Activated CD4-positive, alpha-beta T cell treated with anti-CD3 and anti-CD28 coated beads for 48 hours (primary cell): ENCODE measurements at regions not wholly inside any gene's neighbourhood (a gene's known extent, or its start where the extent isn't known, plus 50 kb on each side); places are given as distances from the start of the nearest gene placed in this dataset.
"Not testable (repeated sequence)": the region's sequence is repeated elsewhere in the genome, so short reads cannot be mapped to it uniquely, and the experiment has no call there.

Source experiments
- DNase-seq: peaks from one replicate; pipeline ENCODE4 v3.0.0-alpha.2; 2020

DNA sequence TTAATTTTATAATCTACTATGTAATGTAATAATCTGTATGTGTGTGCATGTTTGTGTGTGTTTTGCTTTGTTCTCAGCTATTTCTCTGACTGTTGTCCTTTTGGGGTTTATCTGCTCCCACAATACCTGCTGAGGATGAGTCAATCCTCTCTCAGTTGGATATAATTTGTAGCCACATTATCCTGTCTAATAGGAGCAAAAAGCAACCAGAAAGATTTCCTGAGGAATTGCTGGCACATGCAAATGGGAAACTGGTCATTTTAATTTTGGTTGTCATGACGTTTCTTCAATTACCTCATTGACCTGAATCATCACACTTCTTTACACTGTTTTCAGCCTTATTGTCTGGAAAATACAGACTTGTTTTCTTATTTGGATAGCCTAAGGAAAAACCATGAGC lies 488.4 kb downstream of the KLF5 start:
- no peak for DNase-seq

DNA sequence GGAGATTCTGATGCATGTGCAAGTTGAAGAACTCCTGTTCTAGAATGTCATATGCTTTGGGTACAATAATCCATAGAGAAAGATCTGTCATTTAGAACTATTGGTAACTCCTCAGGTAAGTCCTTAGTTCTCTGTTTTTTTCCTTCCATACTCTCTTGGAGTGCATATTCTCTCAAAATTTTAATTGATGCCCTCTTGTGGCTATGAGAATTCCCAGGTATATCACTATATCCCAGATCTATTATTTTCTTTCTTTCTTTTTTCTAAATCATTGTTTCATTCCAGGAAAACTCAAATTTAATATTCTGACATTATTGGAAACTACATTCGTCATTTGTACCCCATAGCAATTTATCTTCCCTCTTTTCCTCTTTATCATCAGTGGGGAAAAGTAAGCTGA lies 485.4 kb downstream of the KLF5 start:
- DNase-seq: no peak

GRCh38 chr13:73542446-73542845 lies 483.6 kb downstream of the KLF5 start:
- DNase-seq: no peak

GRCh38 chr13:73536865-73537264 lies 478.1 kb downstream of the KLF5 start:
- DNase-seq: no peak

- no peak for DNase-seq
Observed at GRCh38 chr13:73535341-73535740, 476.5 kb downstream of the KLF5 start.

DNA sequence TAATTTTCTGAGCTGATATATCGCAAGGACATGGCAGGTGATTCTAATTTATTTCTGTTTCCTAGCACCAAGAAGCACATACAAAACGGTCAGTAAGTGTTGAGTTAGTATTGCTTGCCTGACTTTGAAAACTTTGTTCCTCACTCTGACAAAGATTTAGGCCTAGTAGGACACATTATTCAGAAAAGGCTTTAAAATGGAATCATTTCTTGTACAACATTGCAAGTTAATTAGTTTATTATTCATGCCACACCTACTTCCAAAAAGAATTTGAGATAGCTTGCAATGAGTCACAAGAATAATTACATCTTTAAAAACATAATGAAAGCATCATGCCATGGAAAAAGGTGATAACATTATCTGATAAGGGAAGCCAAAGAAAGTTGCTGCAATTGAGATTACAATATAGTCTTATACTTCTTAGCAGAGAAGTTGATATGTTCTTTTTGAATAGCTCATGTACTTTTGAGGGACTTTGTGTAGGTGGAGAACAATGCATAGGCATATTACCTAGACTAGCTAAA lies 474.2 kb downstream of the KLF5 start:
- no peak for DNase-seq

GRCh38 chr13:73532582-73532981 lies 473.8 kb downstream of the KLF5 start:
- DNase-seq: no peak

GRCh38 chr13:73531014-73531413 lies 472.2 kb downstream of the KLF5 start:
- DNase-seq: no peak

DNA sequence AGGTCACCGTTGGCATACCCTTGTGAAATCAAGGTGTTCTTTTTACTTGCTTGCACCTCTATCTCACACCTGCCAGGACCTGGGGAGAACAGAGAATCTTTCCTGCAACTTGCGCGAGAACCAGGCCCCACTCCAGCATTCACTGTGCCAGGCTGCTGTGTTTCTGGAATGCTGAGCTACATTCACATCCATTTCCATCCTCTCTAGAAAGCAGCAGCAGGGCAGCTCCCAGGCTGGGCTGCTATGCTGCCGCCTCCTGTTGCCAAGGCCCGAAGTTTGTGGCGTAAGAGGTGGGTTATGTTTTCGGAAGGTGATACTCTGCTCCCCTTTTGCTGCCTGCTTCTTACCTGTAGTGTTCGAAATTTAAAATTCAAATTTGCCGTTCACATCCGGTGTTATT lies 464.1 kb downstream of the KLF5 start:
- DNase-seq: no peak

DNA sequence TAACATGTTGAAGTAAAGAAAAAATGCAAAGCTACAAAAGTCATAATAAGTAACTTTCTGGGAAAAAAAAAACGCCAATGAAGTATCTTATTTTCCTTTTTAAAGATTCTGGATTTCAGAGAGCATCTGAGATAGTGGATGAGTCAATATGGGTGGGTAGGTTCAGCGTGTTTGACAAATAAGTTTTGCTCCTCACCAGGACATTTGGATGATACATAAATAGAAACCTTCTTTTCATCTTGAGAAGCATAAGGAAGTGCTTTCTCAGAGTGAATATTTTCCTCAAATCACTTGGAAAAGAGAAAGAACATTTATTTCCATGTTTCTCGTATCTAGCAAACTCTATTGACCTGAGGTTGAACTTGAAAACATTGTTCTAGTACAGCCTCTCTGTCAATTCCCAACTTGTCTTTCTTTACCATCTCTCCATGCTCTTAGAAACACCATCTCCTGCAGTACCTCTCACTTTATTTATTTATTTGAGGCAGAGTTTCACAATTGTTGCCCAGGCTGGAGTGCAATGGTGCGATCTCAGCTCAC lies 463.2 kb downstream of the KLF5 start:
- no peak for DNase-seq

DNA sequence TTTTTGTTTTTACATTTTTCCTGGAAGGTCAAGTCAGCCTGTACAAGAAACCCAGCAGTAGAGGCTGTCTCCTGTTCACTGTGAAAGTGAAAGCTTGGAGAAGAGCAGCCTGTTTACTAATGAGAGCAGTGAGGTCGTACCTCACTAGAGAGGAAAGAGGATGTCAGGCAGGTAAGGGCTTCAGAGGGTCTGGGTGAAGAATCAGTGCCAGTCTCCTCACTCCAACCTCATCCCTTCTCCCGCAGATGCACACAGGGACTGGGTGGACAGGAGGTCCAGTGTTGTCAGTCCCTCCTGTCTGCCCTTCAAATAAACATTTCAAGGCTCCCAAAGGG lies 462.5 kb downstream of the KLF5 start:
- no peak for DNase-seq

GRCh38 chr13:73520566-73521289 lies 461.9 kb downstream of the KLF5 start:
- peak; percentile 5 for DNase-seq

- not testable (repeated sequence) for DNase-seq
Observed at GRCh38 chr13:73520135-73520534, 461.3 kb downstream of the KLF5 start.

DNA sequence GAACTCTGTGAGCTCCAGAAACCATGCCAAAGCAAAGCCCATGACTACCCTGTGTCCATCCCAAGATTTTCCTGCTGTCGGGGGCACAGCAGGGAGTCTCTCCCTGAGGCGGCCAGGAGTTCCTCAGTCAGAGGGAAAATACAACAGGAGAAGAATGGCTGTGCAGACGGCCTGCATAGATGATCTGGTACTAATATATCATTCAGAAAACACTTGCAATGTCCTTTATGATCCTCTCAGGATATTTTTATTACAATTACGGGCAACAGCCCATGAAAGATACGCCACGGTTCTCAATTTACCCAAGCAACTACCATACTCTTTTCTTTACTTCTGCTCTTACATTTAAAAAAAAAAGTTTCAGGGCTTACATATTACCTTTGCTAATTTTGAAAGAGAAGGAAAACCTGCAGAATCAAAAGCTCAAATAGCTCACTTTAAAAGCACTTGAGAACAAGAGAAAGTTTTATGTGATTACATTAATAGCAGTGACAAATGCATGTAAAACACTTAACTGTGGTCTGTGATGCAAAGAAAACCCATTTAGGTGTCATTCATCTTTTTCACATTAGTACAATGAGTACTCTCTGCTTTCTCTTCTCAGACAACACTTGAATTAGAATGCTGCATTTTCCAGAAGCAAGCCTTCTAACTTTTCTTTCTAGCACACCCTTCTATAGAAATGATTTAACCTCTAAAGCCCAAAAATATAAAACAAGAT lies 460.8 kb downstream of the KLF5 start:
- DNase-seq: no peak

DNA sequence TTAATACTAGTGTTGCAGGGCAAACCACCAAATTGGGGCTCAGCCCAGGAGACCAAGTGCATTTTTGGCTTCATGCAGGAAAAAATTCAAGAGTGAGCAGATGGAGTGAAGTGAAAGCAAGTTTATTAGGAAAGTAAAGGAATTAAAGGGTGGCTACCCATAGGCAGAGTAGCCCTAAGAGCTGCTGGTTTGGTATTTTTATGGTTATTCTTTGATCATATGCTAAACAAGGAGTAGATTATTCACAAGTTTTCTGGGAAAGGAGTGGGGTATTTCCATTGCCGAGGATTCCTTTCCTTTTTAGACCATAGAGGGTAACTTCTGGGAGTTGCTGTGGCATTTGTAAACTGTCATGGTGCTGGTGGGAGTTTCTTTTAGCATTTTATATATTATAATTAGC lies 459.0 kb downstream of the KLF5 start:
- no peak for DNase-seq

DNA sequence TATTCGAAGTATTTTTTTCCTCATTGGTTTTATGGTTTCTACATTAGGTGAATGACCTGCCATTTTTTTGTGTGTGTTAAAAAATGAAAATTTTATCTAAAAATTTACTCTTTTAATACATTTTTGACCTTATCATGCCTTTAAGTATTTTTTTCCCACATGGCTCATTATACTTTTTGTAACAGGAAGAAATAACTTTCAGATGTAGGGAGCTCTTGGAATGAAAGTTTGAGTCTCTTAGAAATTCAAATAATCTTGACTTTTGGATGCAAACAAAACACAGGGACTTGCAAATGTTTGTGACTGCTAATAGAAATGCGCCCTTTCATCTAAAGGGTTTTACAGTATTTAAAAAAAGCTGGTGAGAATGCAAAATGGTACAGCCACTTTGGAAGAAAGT lies 457.9 kb downstream of the KLF5 start:
- no peak for DNase-seq

- DNase-seq: no peak
Observed at GRCh38 chr13:73514208-73514607, 455.4 kb downstream of the KLF5 start.

DNA sequence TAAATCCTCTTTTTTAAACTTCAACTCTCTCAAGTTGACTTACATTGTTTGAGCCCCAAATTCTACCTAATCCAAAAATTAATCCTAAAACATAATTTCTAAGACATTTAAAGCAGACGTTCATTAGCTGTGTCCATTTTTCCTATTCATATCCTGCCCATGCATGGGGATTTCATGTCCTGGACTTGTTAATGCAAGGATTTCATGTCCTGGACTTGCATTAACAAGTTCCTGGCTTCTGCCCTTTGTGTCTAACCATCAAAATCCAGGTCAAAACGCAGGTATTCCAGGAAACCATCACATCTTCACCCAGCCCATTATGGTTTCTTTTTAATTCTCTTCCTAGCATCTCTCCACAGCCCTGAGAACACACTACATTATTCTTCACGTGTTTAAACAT lies 454.9 kb downstream of the KLF5 start:
- DNase-seq: no peak

DNA sequence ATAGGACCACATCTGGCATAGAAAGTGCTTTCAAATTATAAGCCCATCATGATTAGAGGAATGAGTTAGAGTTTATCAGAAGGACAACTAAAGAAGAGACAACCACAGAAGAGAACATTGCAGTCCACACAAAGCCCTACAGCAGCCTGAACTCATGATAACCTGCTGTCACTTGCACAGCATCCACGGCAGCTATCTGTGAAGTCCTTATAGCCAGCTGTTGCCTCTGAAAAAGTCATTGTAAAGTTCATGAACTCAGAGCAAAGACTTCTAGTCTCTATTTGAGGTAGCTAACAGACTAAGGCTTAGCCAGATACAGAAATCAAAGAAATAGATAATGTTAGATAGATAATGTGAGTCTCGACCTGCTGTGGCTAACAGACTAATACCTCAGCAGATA lies 450.0 kb downstream of the KLF5 start:
- DNase-seq: no peak

GRCh38 chr13:73505376-73505890 lies 446.6 kb downstream of the KLF5 start:
- no peak for DNase-seq

DNA sequence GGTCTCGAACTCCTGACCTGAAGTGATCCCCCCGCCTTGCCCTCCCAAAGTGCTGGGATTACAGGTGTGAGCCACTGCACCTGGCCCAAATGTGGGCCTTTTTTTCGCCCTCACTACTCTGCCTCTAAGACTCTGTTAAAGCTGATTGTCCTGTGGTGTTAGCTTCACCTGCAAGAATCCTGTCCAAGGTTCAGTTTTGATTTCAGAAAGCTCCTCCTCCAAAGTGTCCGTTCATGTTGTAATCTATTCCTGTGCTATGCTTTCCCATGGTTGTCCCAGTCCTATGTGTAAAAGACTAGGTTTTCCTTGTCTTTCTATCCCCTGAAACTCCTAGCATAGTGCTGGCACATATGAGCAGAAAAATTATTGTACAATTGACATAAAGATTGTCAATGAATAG lies 440.9 kb downstream of the KLF5 start:
- DNase-seq: no peak

DNA sequence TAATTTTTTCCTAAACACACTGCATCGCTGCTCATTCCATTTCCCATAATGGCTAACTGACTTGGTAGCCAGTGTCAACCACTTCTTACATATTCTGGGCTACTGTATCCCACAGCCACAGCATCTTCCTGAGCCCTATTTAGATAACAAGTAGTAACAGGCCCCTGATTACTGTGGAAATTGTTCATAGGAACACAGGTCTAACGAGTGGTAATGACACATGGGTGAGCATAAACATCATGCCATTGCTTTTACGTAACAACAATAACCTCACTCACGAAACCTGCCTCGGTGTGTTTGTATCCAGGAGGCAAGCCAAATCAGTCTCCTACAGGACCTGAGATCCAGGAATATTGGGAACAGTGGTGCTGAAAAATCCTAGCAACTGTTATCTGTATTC lies 438.6 kb downstream of the KLF5 start:
- no peak for DNase-seq

DNA sequence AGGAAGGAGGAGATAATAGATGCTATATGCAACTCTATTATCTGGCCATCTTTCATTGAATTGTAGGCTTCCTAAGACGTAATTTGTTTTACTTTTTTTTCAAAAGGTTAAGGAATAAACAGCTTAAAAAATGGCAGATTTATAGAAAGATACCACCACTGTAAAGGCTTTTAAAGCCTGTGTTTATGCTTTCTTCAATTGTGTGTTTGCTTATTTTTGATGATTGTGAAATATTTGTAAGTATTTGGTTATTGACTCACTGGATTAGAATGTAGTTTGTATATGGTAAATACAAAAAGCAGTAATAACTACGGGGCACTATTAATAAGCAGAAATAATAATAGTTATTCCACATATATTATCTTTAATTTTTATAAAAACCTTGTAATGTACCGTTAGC lies 437.9 kb downstream of the KLF5 start:
- DNase-seq: no peak

DNA sequence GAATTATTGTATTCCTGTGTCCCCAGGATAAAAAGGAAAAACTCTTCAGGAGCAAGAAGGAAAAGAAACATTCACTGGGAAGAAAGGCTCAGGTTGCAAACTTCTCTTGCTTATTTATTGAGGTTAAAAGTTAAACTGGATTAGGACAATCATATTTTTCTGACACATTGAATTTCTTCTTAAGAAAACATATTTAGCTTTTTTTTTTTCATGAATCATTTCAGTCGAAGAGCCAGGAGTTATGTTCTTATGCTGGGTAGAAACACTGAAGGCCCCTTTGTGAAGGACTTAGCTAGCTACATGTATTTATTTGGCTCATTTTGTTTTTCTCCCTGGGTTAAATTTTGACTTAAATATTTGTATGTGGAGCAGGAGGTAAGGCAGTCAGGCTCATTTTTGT lies 434.0 kb downstream of the KLF5 start:
- no peak for DNase-seq
